ENCODE measurements at regions not wholly inside any gene's neighbourhood (a gene's known extent, or its start where the extent isn't known, plus 50 kb on each side); places are given as distances from the start of the nearest gene placed in this dataset.
"Not testable (repeated sequence)": the region's sequence is repeated elsewhere in the genome, so short reads cannot be mapped to it uniquely, and the experiment has no call there.

DNA sequence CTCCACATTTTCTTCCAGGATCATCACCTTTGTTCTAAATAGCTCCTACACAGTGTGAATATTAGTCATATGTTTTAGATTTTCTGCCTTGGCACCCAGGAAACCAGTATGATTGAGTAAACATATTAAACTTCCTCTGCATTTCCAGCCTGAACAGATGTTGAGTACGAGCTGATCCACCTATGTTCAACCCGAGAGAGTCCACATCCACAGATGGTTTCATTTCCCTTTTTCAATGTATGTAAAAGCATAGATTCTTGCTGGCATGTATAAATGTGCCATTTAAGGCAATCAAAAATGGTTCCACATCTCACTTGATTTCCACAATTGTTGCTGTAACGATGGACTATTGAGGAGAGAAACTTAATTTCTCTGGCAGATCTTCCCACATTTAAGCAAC, 74.2 kb downstream of the ZNF716 start:
- not testable (repeated sequence) for H3K4ac ChIP-seq (ENCODE audit: low read depth, low read length); H4K20me1 ChIP-seq (ENCODE audit: control insufficient read depth, insufficient read depth, insufficient read length); H4K8ac ChIP-seq (replicated peaks; ENCODE audit: insufficient read length, low read depth, low read length); H3K27ac ChIP-seq (ENCODE audit: insufficient read length, low read depth, low read length); H2AFZ ChIP-seq (ENCODE audit: low read length); H3K56ac ChIP-seq (ENCODE audit: insufficient read length, low read depth, low read length); H3K14ac ChIP-seq (ENCODE audit: insufficient read depth, low read length); H2BK20ac ChIP-seq (ENCODE audit: low read depth, low read length, poor library complexity, severe bottlenecking); H3T11ph ChIP-seq (ENCODE audit: low read length); H3K4me2 ChIP-seq (ENCODE audit: insufficient read depth, insufficient read length, low read length); H2AK5ac ChIP-seq (ENCODE audit: insufficient read length, low read length); DNase-seq; H3K23me2 ChIP-seq (ENCODE audit: insufficient read length, low read depth, low read length, poor library complexity, severe bottlenecking); H2BK120ac ChIP-seq (ENCODE audit: low read depth, low read length, poor library complexity, severe bottlenecking); H3K4me3 Mint-ChIP-seq; H3K4me1 Mint-ChIP-seq; H2BK15ac ChIP-seq (ENCODE audit: low read depth, low read length); H3K79me1 ChIP-seq (ENCODE audit: insufficient read depth, low read depth, low read length, poor library complexity, severe bottlenecking); H2BK12ac ChIP-seq (ENCODE audit: insufficient read length, low read depth, low read length); H3K27ac Mint-ChIP-seq; H3K9ac ChIP-seq (ENCODE audit: extremely low read depth, insufficient read length, low read length); H3K18ac ChIP-seq (ENCODE audit: insufficient read length, low read depth, low read length); H2BK5ac ChIP-seq (ENCODE audit: insufficient read length, low read length); H3K23ac ChIP-seq (ENCODE audit: insufficient read length, low read depth, low read length); H3K27me3 ChIP-seq (ENCODE audit: insufficient read depth, low read length); H4K91ac ChIP-seq (ENCODE audit: insufficient read length, low read depth, low read length); H4K5ac ChIP-seq (ENCODE audit: insufficient read length, low read depth, low read length); H3K4me1 ChIP-seq (ENCODE audit: insufficient read depth, low read length); H3K27me3 Mint-ChIP-seq (ENCODE audit: low read depth); H3K79me2 ChIP-seq (ENCODE audit: insufficient read depth, low read length)
- Mint-ChIP-seq H3K9me3 (peaks cover 71 to 75% of the 10 kb centered on the region in 2 experiments), H3K36me3 (ENCODE audit: insufficient read depth in 1 of 3, low read depth in 3 of 3) (peaks cover 0 to 17% (median 0%) of the 10 kb centered on the region in 3 experiments; a peak in 4 of 7 replicates)
- no CpG with 5 or more reads among the region's 3 CpGs for WGBS (ENCODE audit: extremely low coverage, insufficient read length, low lambda C conversion rate)
- H3K9me3 ChIP-seq (ENCODE audit: control insufficient read depth, low read depth, low read length): peaks cover 38% of the 10 kb centered on the region

Data from H9 (cell line).